Gastroesophageal sphincter (tissue), 3 donors: ENCODE measurements at regions not wholly inside any gene's neighbourhood (a gene's known extent, or its start where the extent isn't known, plus 50 kb on each side); places are given as distances from the start of the nearest gene placed in this dataset.

Experiments used
- CTCF ChIP-seq, 4 experiments: fragments of 200-600 bp in 2 of 4; fragments of 450-650 bp in 2 of 4; sonication (generic) in 1 of 4; IDR thresholded peaks; one replicate each; pipeline ENCODE4 v1.5.1; 2017 to 2019; ENCODE audit warnings: antibody characterized with exemption in 4 of 4, mild to moderate bottlenecking in 2 of 4, moderate library complexity in 2 of 4
- POLR2A ChIP-seq, 2 donors: fragments of 450-650 bp; IDR thresholded peaks; one replicate each; pipeline ENCODE4 v1.6.1; 2017; ENCODE audit warnings: antibody characterized with exemption in 2 of 2, mild to moderate bottlenecking in 2 of 2, moderate library complexity in 1 of 2

GRCh38 chr14:49044981-49045380 lies 541.2 kb downstream of the RPS29 start:
- TF ChIP-seq CTCF (IDR thresholded peaks at IDR 0.05) (no peak), POLR2A (IDR thresholded peaks at IDR 0.05) (no peak)
